ENCODE measurements at regions not wholly inside any gene's neighbourhood (a gene's known extent, or its start where the extent isn't known, plus 50 kb on each side); places are given as distances from the start of the nearest gene placed in this dataset.

GRCh38 chr9:73056245-73056644, 95.4 kb upstream of the ANXA1 start:
- no peak for TF ChIP-seq STAT1 (IDR thresholded peaks at IDR 0.05; ENCODE audit: unreplicated experiment)
- TF ChIP-seq ZNF114 (CRISPR knock-in tag; IDR thresholded peaks at IDR 0.05) = no peak
- TF ChIP-seq EZH2 (IDR thresholded peaks at IDR 0.05; ENCODE audit: low read depth, unreplicated experiment) = no peak
- TF ChIP-seq, protein P1, sequence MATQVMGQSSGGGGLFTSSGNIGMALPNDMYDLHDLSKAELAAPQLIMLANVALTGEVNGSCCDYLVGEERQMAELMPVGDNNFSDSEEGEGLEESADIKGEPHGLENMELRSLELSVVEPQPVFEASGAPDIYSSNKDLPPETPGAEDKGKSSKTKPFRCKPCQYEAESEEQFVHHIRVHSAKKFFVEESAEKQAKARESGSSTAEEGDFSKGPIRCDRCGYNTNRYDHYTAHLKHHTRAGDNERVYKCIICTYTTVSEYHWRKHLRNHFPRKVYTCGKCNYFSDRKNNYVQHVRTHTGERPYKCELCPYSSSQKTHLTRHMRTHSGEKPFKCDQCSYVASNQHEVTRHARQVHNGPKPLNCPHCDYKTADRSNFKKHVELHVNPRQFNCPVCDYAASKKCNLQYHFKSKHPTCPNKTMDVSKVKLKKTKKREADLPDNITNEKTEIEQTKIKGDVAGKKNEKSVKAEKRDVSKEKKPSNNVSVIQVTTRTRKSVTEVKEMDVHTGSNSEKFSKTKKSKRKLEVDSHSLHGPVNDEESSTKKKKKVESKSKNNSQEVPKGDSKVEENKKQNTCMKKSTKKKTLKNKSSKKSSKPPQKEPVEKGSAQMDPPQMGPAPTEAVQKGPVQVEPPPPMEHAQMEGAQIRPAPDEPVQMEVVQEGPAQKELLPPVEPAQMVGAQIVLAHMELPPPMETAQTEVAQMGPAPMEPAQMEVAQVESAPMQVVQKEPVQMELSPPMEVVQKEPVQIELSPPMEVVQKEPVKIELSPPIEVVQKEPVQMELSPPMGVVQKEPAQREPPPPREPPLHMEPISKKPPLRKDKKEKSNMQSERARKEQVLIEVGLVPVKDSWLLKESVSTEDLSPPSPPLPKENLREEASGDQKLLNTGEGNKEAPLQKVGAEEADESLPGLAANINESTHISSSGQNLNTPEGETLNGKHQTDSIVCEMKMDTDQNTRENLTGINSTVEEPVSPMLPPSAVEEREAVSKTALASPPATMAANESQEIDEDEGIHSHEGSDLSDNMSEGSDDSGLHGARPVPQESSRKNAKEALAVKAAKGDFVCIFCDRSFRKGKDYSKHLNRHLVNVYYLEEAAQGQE (IDR thresholded peaks at IDR 0.05; ENCODE audit: unreplicated experiment) = no peak
